DOHH2 (cell line): ENCODE measurements at regions not wholly inside any gene's neighbourhood (a gene's known extent, or its start where the extent isn't known, plus 50 kb on each side); places are given as distances from the start of the nearest gene placed in this dataset.

Experiments
- H3F3A ChIP-seq: fragments of 200-600 bp; sonication (generic), shearing (Covaris generic); 2 replicates; pipeline ENCODE4 v1.6.0; 2016; ENCODE audit warnings: antibody characterized with exemption, mild to moderate bottlenecking; ENCODE audit not compliant: control insufficient read depth, insufficient read depth
- H3K27ac ChIP-seq: fragments of 200-600 bp; sonication (generic); 2 replicates; pipeline ENCODE4 v1.5.1; 2014; ENCODE audit warnings: low read depth, mild to moderate bottlenecking, low read length, moderate library complexity
- H3K27me3 ChIP-seq: fragments of 200-600 bp; sonication (generic); 2 replicates; pipeline ENCODE4 v1.6.1; 2014; ENCODE audit warnings: mild to moderate bottlenecking, low read length, mixed read lengths; ENCODE audit not compliant: control insufficient read depth
- H3K36me3 ChIP-seq: fragments of 200-600 bp; sonication (generic); 2 replicates; pipeline ENCODE4 v1.6.1; 2014; ENCODE audit warnings: mild to moderate bottlenecking, low read length, moderate library complexity, mixed read lengths; ENCODE audit not compliant: control insufficient read depth
- H3K4me1 ChIP-seq: fragments of 200-600 bp; sonication (generic); 2 replicates; pipeline ENCODE4 v1.6.1; 2014; ENCODE audit warnings: mild to moderate bottlenecking, low read length, mixed read lengths; ENCODE audit not compliant: control insufficient read depth
- H3K4me2 ChIP-seq: fragments of 200-600 bp; sonication (generic); 2 replicates; pipeline ENCODE4 v1.6.0; 2014; ENCODE audit warnings: mild to moderate bottlenecking, low read length, moderate library complexity
- H3K4me3 ChIP-seq: fragments of 200-600 bp; sonication (generic); 2 replicates; pipeline ENCODE4 v1.5.1; 2014; ENCODE audit warnings: mild to moderate bottlenecking, low read length, mixed read lengths
- H3K79me2 ChIP-seq: fragments of 200-600 bp; sonication (generic); 2 replicates; pipeline ENCODE4 v1.6.1; 2014; ENCODE audit warnings: mild to moderate bottlenecking, low read length, mixed read lengths; ENCODE audit not compliant: control insufficient read depth
- H3K9me2 ChIP-seq: fragments of 200-600 bp; sonication (generic); replicated peaks from 2 replicates; pipeline ENCODE4 v1.6.1; 2014; ENCODE audit warnings: mild to moderate bottlenecking, low read length, mixed read lengths; ENCODE audit not compliant: control insufficient read depth
- H3K9me3 ChIP-seq: fragments of 200-600 bp; sonication (generic); 2 replicates; pipeline ENCODE4 v1.6.1; 2014; ENCODE audit warnings: antibody characterized with exemption, low read length, mixed read lengths; ENCODE audit not compliant: control insufficient read depth, insufficient read depth
- H4K20me1 ChIP-seq: fragments of 200-600 bp; sonication (generic); 2 replicates; pipeline ENCODE4 v1.6.0; 2014; ENCODE audit warnings: low read depth, mild to moderate bottlenecking, antibody characterized with exemption, low read length, moderate library complexity; ENCODE audit not compliant: control insufficient read depth, insufficient read depth
- CTCF ChIP-seq: fragments of 200-600 bp; sonication (generic); IDR thresholded peaks from one replicate; pipeline ENCODE4 v1.5.1; 2014; ENCODE audit warnings: antibody characterized with exemption, mild to moderate bottlenecking, low read depth, low read length; ENCODE audit not compliant: poor library complexity, severe bottlenecking
- EZH2phosphoT487 ChIP-seq: fragments of 200-600 bp; sonication (generic); IDR thresholded peaks from 2 replicates; pipeline ENCODE4 v1.6.1; 2017; ENCODE audit warnings: borderline replicate concordance, mild to moderate bottlenecking, antibody characterized with exemption, low read length, moderate library complexity, mixed read lengths

GRCh38 chr19:31113293-31113692 lies 235.9 kb downstream of the TSHZ3 start:
- no peaks in the 10 kb centered on the region for H3F3A ChIP-seq
- no peaks in the 10 kb centered on the region for H3K4me1 ChIP-seq
- TF ChIP-seq EZH2phosphoT487 (no peak), CTCF (no peak)
- H3K79me2 ChIP-seq: no peaks in the 10 kb centered on the region
- H3K36me3 ChIP-seq: no peaks in the 10 kb centered on the region
- no peak overlapping the region for H3K27ac ChIP-seq
- H3K4me3 ChIP-seq: no peak overlapping the region
- H3K9me2 ChIP-seq: no peaks in the 10 kb centered on the region
- H4K20me1 ChIP-seq: no peaks in the 10 kb centered on the region
- no peak overlapping the region for H3K4me2 ChIP-seq
- no peaks in the 10 kb centered on the region for H3K27me3 ChIP-seq
- H3K9me3 ChIP-seq: no peaks in the 10 kb centered on the region

GRCh38 chr19:31112158-31112557 lies 237.1 kb downstream of the TSHZ3 start:
- no peaks in the 10 kb centered on the region for H3K9me2 ChIP-seq
- H3K9me3 ChIP-seq: no peaks in the 10 kb centered on the region
- H3K27ac ChIP-seq: no peak overlapping the region
- H3K79me2 ChIP-seq: no peaks in the 10 kb centered on the region
- H3K4me2 ChIP-seq: no peak overlapping the region
- H3K27me3 ChIP-seq: no peaks in the 10 kb centered on the region
- H3K4me1 ChIP-seq: no peaks in the 10 kb centered on the region
- no peaks in the 10 kb centered on the region for H3K36me3 ChIP-seq
- no peaks in the 10 kb centered on the region for H4K20me1 ChIP-seq
- TF ChIP-seq CTCF (no peak), EZH2phosphoT487 (no peak)
- H3K4me3 ChIP-seq: no peak overlapping the region
- no peaks in the 10 kb centered on the region for H3F3A ChIP-seq

- H3K4me2 ChIP-seq: no peak overlapping the region
- H3K4me1 ChIP-seq: no peaks in the 10 kb centered on the region
- no peak overlapping the region for H3K4me3 ChIP-seq
- TF ChIP-seq EZH2phosphoT487 (no peak), CTCF (no peak)
- H3K27ac ChIP-seq: no peak overlapping the region
- no peaks in the 10 kb centered on the region for H3F3A ChIP-seq
- H3K36me3 ChIP-seq: no peaks in the 10 kb centered on the region
- no peaks in the 10 kb centered on the region for H3K9me3 ChIP-seq
- H3K79me2 ChIP-seq: no peaks in the 10 kb centered on the region
- no peaks in the 10 kb centered on the region for H3K9me2 ChIP-seq
- no peaks in the 10 kb centered on the region for H3K27me3 ChIP-seq
- H4K20me1 ChIP-seq: no peaks in the 10 kb centered on the region
Measured at GRCh38 chr19:31111741-31112140, 237.5 kb downstream of the TSHZ3 start.

GRCh38 chr19:31110336-31110735 lies 238.9 kb downstream of the TSHZ3 start:
- no peak for TF ChIP-seq EZH2phosphoT487
- TF ChIP-seq CTCF: no peak
- H3F3A ChIP-seq: no peaks in the 10 kb centered on the region
- H3K27ac ChIP-seq: no peak overlapping the region
- no peaks in the 10 kb centered on the region for H3K9me3 ChIP-seq
- H3K9me2 ChIP-seq: no peaks in the 10 kb centered on the region
- H3K4me2 ChIP-seq: no peak overlapping the region
- no peak overlapping the region for H3K4me3 ChIP-seq
- H3K4me1 ChIP-seq: no peaks in the 10 kb centered on the region
- H3K79me2 ChIP-seq: no peaks in the 10 kb centered on the region
- H3K36me3 ChIP-seq: no peaks in the 10 kb centered on the region
- no peaks in the 10 kb centered on the region for H4K20me1 ChIP-seq
- no peaks in the 10 kb centered on the region for H3K27me3 ChIP-seq
